Adrenal gland (tissue), 9 donors: ENCODE measurements at regions not wholly inside any gene's neighbourhood (a gene's known extent, or its start where the extent isn't known, plus 50 kb on each side); places are given as distances from the start of the nearest gene placed in this dataset.

Experiments
- DNase-seq, 7 donors: peaks; one replicate each; pipeline ENCODE4 v3.0.0-alpha.2; 2019 to 2020
- H3K27ac ChIP-seq, 5 donors: fragments of 200-600 bp; sonication (generic) in 4 of 5; 1 replicate in 3 of 5; 2 replicates in 2 of 5; pipeline versions ENCODE4 v1.5.1 to v1.8.0; 2016 to 2020; ENCODE audit warnings: mild to moderate bottlenecking in 1 of 5
- H3K27me3 ChIP-seq: fragments of 200-600 bp; 2 replicates; pipeline ENCODE4 v1.8.0; 2021
- H3K36me3 ChIP-seq, 2 donors: fragments of 200-600 bp; replicated peaks in 1 of 2; 1 replicate in 1 of 2; 2 replicates in 1 of 2; pipeline versions ENCODE4 v1.5.1 to v1.8.0; 2018 to 2022
- H3K4me1 ChIP-seq, 2 donors: fragments of 200-600 bp; replicated peaks in 1 of 2; 1 replicate in 1 of 2; 2 replicates in 1 of 2; pipeline versions ENCODE4 v1.5.1 to v1.8.0; 2018 to 2021
- H3K4me3 ChIP-seq, 4 donors: fragments of 200-600 bp; sonication (generic) in 3 of 4; one replicate each; pipeline ENCODE4 v1.5.1; 2016 to 2018
- H3K9me3 ChIP-seq, 3 donors: fragments of 200-600 bp; sonication (generic) in 1 of 3; replicated peaks in 1 of 3; 1 replicate in 2 of 3; 2 replicates in 1 of 3; pipeline versions ENCODE4 v1.5.1 to v1.8.0; 2016 to 2021
- CTCF ChIP-seq, 6 experiments: fragments of 450-650 bp in 4 of 6; fragments of 200-600 bp in 2 of 6; sonication (generic) in 1 of 6; IDR thresholded peaks; 1 replicate in 5 of 6; 2 replicates in 1 of 6; pipeline versions ENCODE4 v1.5.1 to v1.8.0; 2016 to 2021; ENCODE audit warnings: antibody characterized with exemption in 6 of 6, mild to moderate bottlenecking in 2 of 6, moderate library complexity in 1 of 6
- POLR2A ChIP-seq, 2 donors: fragments of 450-650 bp; IDR thresholded peaks; one replicate each; pipeline ENCODE4 v1.6.1; 2017; ENCODE audit warnings: antibody characterized with exemption in 2 of 2, mild to moderate bottlenecking in 2 of 2, moderate library complexity in 1 of 2
- WGBS, 4 donors: extraction: QIAGEN DNeasy Blood & Tissue Kit in 2 of 4; methylation state at CpG; one replicate each; pipeline versions ENCODE4 v1.1.5 to v1.1.7; 2013 to 2017; 5-methylcytosine and 5-hydroxymethylcytosine counted together
- intact Hi-C, 2 donors: fragments of 100-400 bp; cut with DNase I; formaldehyde crosslinking; loops; one replicate each; pipeline versions ENCODE4 v1.14.1 to v1.15.0; 2022 to 2023
- donor health status: healthy with polysubstance abuse.
- donor health status: Bipolar disorder and iron deficiency.
- donor health status: DM: yes; HTN: yes; CAD: no.
- donor health status: DM: no; HTN: no; CAD: no.
- donor health status: DM: no; HTN: no; CAD: no.

- WGBS, 4 donors, result 82 to 85% (median 84%) methylated on average over 2 of the region's 2 CpGs
- intact Hi-C loops, result no loop called here
- TF ChIP-seq POLR2A (IDR thresholded peaks at IDR 0.05) (no peak), CTCF (IDR thresholded peaks at IDR 0.05) (no peak)
- Histone ChIP-seq H3K36me3 (no peaks in the 10 kb centered on the region), H3K27ac (no peak overlapping the region), H3K4me1 (no peaks in the 10 kb centered on the region), H3K27me3 (no peaks in the 10 kb centered on the region), H3K4me3 (no peak overlapping the region), H3K9me3 (peaks cover 0 to 10% (median 3%) of the 10 kb centered on the region in 3 donors)
- DNase-seq, result no peak
Observed at GRCh38 chr1:221223281-221223680, 344.0 kb downstream of the HLX start.

GRCh38 chr1:221227460-221227859 lies 348.2 kb downstream of the HLX start:
- intact Hi-C loops, result no loop called here
- peaks cover 0 to 8% of the 10 kb centered on the region in 2 donors for H3K4me1 ChIP-seq
- no peak overlapping the region for H3K4me3 ChIP-seq
- no peaks in the 10 kb centered on the region for H3K36me3 ChIP-seq
- H3K27ac ChIP-seq, result no peak overlapping the region
- H3K9me3 ChIP-seq, result peaks cover 0 to 10% (median 3%) of the 10 kb centered on the region in 3 donors
- 67 to 80% (median 73%) methylated on average over 7 to 8 of the region's 8 CpGs for WGBS, 4 donors
- DNase-seq, result no peak
- TF ChIP-seq POLR2A (IDR thresholded peaks at IDR 0.05) (no peak), CTCF (IDR thresholded peaks at IDR 0.05) (no peak)
- no peaks in the 10 kb centered on the region for H3K27me3 ChIP-seq

DNA sequence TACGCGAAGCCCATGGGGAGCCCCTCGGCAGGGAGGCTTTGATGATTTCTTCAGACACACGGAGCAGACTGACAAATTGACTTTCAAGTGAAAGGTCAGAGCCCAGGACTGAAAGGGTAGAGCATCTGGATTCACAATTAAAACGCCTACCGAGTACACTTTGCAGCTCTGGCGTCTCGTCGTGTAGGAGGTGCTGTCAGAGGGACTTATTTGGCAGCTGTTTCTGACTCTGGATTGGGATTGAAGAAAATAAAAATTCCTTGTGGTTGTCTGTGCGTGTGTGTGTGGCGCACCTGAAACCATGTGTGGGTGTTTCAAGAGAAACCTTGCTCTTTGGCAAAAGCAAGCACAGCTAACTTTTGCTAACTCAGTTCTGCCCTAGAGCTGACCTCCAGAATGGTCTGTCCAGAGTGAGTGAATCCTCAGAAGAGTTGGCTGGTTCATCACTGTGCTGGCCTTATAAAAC lies 348.7 kb downstream of the HLX start:
- DNase-seq, result no peak
- H3K9me3 ChIP-seq, result peaks cover 0 to 10% (median 3%) of the 10 kb centered on the region in 3 donors
- no peaks in the 10 kb centered on the region for H3K27me3 ChIP-seq
- TF ChIP-seq CTCF (IDR thresholded peaks at IDR 0.05) (no peak), POLR2A (IDR thresholded peaks at IDR 0.05) (no peak)
- peaks cover 0 to 8% of the 10 kb centered on the region in 2 donors for H3K4me1 ChIP-seq
- intact Hi-C loops, result no loop called here
- H3K27ac ChIP-seq, result no peak overlapping the region
- H3K4me3 ChIP-seq, result no peak overlapping the region
- WGBS, 4 donors, result 33 to 47% (median 40%) methylated on average over 10 to 11 of the region's 11 CpGs
- H3K36me3 ChIP-seq, result no peaks in the 10 kb centered on the region

GRCh38 chr1:221228594-221228993 lies 349.4 kb downstream of the HLX start:
- TF ChIP-seq POLR2A (IDR thresholded peaks at IDR 0.05), result no peak
- no peak for TF ChIP-seq CTCF (IDR thresholded peaks at IDR 0.05)
- intact Hi-C loops, result no loop called here
- no peak overlapping the region for H3K27ac ChIP-seq
- no peak for DNase-seq
- H3K9me3 ChIP-seq, result peaks cover 0 to 5% (median 3%) of the 10 kb centered on the region in 3 donors
- H3K36me3 ChIP-seq, result no peaks in the 10 kb centered on the region
- H3K27me3 ChIP-seq, result no peaks in the 10 kb centered on the region
- H3K4me3 ChIP-seq, result no peak overlapping the region
- 41 to 51% (median 48%) methylated on average over 5 of the region's 5 CpGs for WGBS, 4 donors
- H3K4me1 ChIP-seq, result peaks cover 0 to 8% of the 10 kb centered on the region in 2 donors
